PC-3 (cell line): ENCODE measurements at regions not wholly inside any gene's neighbourhood (a gene's known extent, or its start where the extent isn't known, plus 50 kb on each side); places are given as distances from the start of the nearest gene placed in this dataset.

Experiments
- ATAC-seq: fragments of 200-7000 bp; cut with Tn5 transposase; 2 replicates; pipeline ENCODE4 v1.9.1; 2020; ENCODE audit warnings: mild to moderate bottlenecking, moderate library complexity
- BruUV-seq: library from RNA; stranded (reverse); fragments of 400-500 nt; replicated peaks from 2 replicates; lab custom pipeline; 2021; lab: Mats Ljungman, UMichigan
- CTCF ChIA-PET: fragments of 300-600 bp; sonication (Branson Sonifier 250); formaldehyde crosslinking; loops from one replicate; lab custom pipeline; 2022; ENCODE audit warnings: antibody characterized with exemption; lab: Charles Lee
- POLR2A ChIA-PET: fragments of 300-600 bp; sonication (Branson Sonifier 250); formaldehyde crosslinking; loops from one replicate; lab custom pipeline; 2022; ENCODE audit warnings: antibody characterized with exemption; ENCODE audit not compliant: unreplicated experiment; lab: Charles Lee
- DNase-seq: peaks from one replicate; pipeline ENCODE4 v3.0.0-alpha.2; 2015
- H2AFZ ChIP-seq: fragments of 300-600 bp; sonication (generic); 2 replicates; pipeline ENCODE4 v1.6.0; 2016; ENCODE audit warnings: antibody characterized with exemption, low read length
- H3F3A ChIP-seq: fragments of 300-600 bp; sonication (generic); one replicate; pipeline ENCODE4 v1.6.0; 2017; ENCODE audit warnings: antibody characterized with exemption, low read length, control low read depth, mild to moderate bottlenecking; ENCODE audit not compliant: unreplicated experiment
- H3K27ac ChIP-seq: fragments of 300-600 bp; sonication (generic); 2 replicates; pipeline ENCODE4 v1.5.1; 2016; ENCODE audit warnings: mild to moderate bottlenecking, low read length
- H3K27me3 ChIP-seq: fragments of 300-600 bp; sonication (generic); 2 replicates; pipeline ENCODE4 v1.6.1; 2016; ENCODE audit warnings: low read length, mixed read lengths
- H3K36me3 ChIP-seq: fragments of 300-600 bp; sonication (generic); 2 replicates; pipeline ENCODE4 v1.6.1; 2016; ENCODE audit warnings: low read depth, mixed run types, low read length, mixed read lengths
- H3K4me1 ChIP-seq: fragments of 300-600 bp; sonication (generic); 2 replicates; pipeline ENCODE4 v1.5.1; 2016; ENCODE audit warnings: low read length; ENCODE audit not compliant: insufficient read depth
- H3K4me2 ChIP-seq: fragments of 300-600 bp; sonication (generic); 2 replicates; pipeline ENCODE4 v1.6.0; 2016; ENCODE audit warnings: low read length
- H3K4me3 ChIP-seq: fragments of 300-600 bp; sonication (generic); 2 replicates; pipeline ENCODE4 v1.5.1; 2016; ENCODE audit warnings: mild to moderate bottlenecking, low read length, mixed read lengths
- H3K79me2 ChIP-seq: fragments of 300-600 bp; sonication (generic); 2 replicates; pipeline ENCODE4 v1.6.1; 2017; ENCODE audit warnings: low read length, mixed read lengths
- H3K9ac ChIP-seq: fragments of 300-600 bp; sonication (generic); 2 replicates; pipeline ENCODE4 v1.6.0; 2016; ENCODE audit warnings: mild to moderate bottlenecking, low read length
- H3K9me2 ChIP-seq: fragments of 300-600 bp; sonication (generic); replicated peaks from 2 replicates; pipeline ENCODE4 v1.6.1; 2016; ENCODE audit warnings: mixed run types, low read length, mixed read lengths
- H3K9me3 ChIP-seq: fragments of 300-600 bp; sonication (generic); 2 replicates; pipeline ENCODE4 v1.6.1; 2016; ENCODE audit warnings: low read length, mixed read lengths
- H4K20me1 ChIP-seq: fragments of 300-600 bp; sonication (generic); 2 replicates; pipeline ENCODE4 v1.6.1; 2016; ENCODE audit warnings: low read length, mixed read lengths
- EZH2 ChIP-seq: fragments of 300-600 bp; sonication (generic); IDR thresholded peaks from one replicate; pipeline ENCODE4 v1.6.1; 2017; ENCODE audit warnings: antibody characterized with exemption, mild to moderate bottlenecking, low read length; ENCODE audit not compliant: unreplicated experiment
- EZH2phosphoT487 ChIP-seq: fragments of 300-600 bp; sonication (generic); IDR thresholded peaks from 2 replicates; pipeline ENCODE4 v1.6.1; 2018; ENCODE audit warnings: mild to moderate bottlenecking, antibody characterized with exemption, low read length, borderline replicate concordance
- intact Hi-C: fragments of 100-400 bp; cut with micrococcal nuclease; formaldehyde crosslinking; loops from 2 replicates; pipeline ENCODE4 v1.9.0; 2023
- TF ChIP-seq, protein P1 (sequence below): fragments of 300-600 bp; sonication (generic); conservative IDR thresholded peaks from 2 replicates; pipeline ENCODE4 v1.5.1; 2017; ENCODE audit warnings: antibody characterized with exemption, low read depth, mild to moderate bottlenecking, low read length

DNA sequence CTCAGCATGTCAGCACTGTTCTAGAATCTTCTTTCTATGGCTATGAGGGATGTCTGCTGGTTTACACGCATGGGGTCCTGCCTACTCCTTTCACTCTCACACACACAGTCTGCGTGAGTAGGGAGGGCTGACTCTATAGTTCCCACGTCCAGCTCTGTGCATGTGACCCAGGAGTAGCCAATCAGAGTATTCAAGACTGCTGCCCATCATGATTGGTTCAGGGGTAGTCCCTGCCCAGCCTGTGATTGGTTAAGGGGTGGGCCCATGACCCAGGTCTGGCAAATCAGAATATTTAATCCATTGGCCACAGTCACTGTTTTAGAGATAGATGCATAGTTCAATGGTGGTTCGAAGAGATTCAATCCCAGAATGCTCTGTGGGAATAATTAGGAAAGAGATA is 151.3 kb upstream of the IRX3 start:
- DNase-seq (no peak), ATAC-seq (no peak)
- intact Hi-C loops: no loop called here
- Histone ChIP-seq H2AFZ (no peak overlapping the region), H3K79me2 (no peaks in the 10 kb centered on the region), H3K9ac (no peak overlapping the region), H3K4me1 (no peaks in the 10 kb centered on the region), H3K9me2 (no peaks in the 10 kb centered on the region), H3K27me3 (no peaks in the 10 kb centered on the region), H3F3A (no peaks in the 10 kb centered on the region), H4K20me1 (no peaks in the 10 kb centered on the region), H3K9me3 (no peaks in the 10 kb centered on the region), H3K4me3 (no peak overlapping the region), H3K27ac (no peak overlapping the region), H3K4me2 (no peak overlapping the region), H3K36me3 (no peaks in the 10 kb centered on the region)
- CTCF ChIA-PET: no interaction called here
- no TSS peak for BruUV-seq
- TF ChIP-seq, protein P1, sequence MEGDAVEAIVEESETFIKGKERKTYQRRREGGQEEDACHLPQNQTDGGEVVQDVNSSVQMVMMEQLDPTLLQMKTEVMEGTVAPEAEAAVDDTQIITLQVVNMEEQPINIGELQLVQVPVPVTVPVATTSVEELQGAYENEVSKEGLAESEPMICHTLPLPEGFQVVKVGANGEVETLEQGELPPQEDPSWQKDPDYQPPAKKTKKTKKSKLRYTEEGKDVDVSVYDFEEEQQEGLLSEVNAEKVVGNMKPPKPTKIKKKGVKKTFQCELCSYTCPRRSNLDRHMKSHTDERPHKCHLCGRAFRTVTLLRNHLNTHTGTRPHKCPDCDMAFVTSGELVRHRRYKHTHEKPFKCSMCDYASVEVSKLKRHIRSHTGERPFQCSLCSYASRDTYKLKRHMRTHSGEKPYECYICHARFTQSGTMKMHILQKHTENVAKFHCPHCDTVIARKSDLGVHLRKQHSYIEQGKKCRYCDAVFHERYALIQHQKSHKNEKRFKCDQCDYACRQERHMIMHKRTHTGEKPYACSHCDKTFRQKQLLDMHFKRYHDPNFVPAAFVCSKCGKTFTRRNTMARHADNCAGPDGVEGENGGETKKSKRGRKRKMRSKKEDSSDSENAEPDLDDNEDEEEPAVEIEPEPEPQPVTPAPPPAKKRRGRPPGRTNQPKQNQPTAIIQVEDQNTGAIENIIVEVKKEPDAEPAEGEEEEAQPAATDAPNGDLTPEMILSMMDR: no peak
- TF ChIP-seq EZH2phosphoT487: no peak
- TF ChIP-seq EZH2: no peak
- POLR2A ChIA-PET: no interaction called here

DNA sequence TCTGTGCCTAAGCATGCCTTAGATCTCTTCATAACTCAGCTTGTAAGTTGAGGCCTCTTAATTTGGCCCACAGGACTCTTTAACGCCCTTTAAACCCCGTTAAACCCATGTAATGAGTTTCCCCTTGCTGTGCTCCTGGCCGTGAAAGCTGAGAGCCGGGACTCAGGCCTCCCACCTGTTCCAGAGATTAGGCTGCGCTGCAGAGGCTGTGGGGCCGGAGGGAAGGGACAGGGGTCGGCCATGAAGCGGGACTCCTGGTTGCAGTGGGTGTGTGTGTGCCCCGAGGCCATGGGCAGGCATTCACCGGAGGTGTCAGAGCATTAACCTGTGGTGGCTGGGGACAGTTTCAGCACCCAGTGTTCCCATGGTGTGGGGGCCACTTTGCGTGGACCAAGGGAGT is 150.8 kb upstream of the IRX3 start:
- no peaks in the 10 kb centered on the region for H3K36me3 ChIP-seq
- H2AFZ ChIP-seq: no peak overlapping the region
- H3K4me1 ChIP-seq: no peaks in the 10 kb centered on the region
- H3K4me2 ChIP-seq: no peak overlapping the region
- TF ChIP-seq EZH2phosphoT487: no peak
- TF ChIP-seq EZH2: no peak
- TF ChIP-seq, protein P1: no peak
- no peaks in the 10 kb centered on the region for H3K9me3 ChIP-seq
- ATAC-seq (no peak), DNase-seq (no peak)
- H3K27ac ChIP-seq: no peak overlapping the region
- POLR2A ChIA-PET: no interaction called here
- no peak overlapping the region for H3K4me3 ChIP-seq
- H3K79me2 ChIP-seq: no peaks in the 10 kb centered on the region
- intact Hi-C loops: no loop called here
- no peaks in the 10 kb centered on the region for H3F3A ChIP-seq
- CTCF ChIA-PET: no interaction called here
- H4K20me1 ChIP-seq: no peaks in the 10 kb centered on the region
- H3K27me3 ChIP-seq: no peaks in the 10 kb centered on the region
- no peaks in the 10 kb centered on the region for H3K9me2 ChIP-seq
- no TSS peak for BruUV-seq
- no peak overlapping the region for H3K9ac ChIP-seq

DNA sequence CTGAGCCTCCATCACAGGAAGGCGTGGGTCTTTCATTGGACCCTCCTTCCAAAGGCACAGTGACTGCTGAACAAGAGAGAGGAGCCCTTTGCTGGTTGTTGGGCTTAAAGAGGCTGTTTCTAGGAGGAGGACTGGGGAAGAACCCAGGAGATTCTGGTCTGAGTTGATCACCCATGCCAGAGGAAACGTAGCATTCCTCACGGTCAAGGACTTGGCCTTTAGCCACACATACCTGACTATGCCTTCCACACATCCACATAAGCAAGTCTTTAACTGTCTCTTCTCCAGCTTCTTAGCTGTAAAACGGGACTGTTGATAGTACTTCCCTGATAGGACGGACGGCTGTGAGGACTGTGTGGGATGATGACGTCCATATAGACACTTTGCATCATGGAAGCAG is 149.8 kb upstream of the IRX3 start:
- H3K4me2 ChIP-seq: no peak overlapping the region
- DNase-seq (no peak), ATAC-seq (no peak)
- H3F3A ChIP-seq: no peaks in the 10 kb centered on the region
- no peaks in the 10 kb centered on the region for H3K9me2 ChIP-seq
- ChIA-PET POLR2A (no interaction called here), CTCF (no interaction called here)
- H4K20me1 ChIP-seq: no peaks in the 10 kb centered on the region
- H3K79me2 ChIP-seq: no peaks in the 10 kb centered on the region
- no peak overlapping the region for H3K4me3 ChIP-seq
- H3K27ac ChIP-seq: no peak overlapping the region
- H3K36me3 ChIP-seq: no peaks in the 10 kb centered on the region
- no peaks in the 10 kb centered on the region for H3K4me1 ChIP-seq
- H2AFZ ChIP-seq: no peak overlapping the region
- TF ChIP-seq EZH2: no peak
- TF ChIP-seq EZH2phosphoT487: no peak
- TF ChIP-seq, protein P1: no peak
- no peak overlapping the region for H3K9ac ChIP-seq
- peaks cover 4% of the 10 kb centered on the region; the same call in 1 of the 2 replicates for H3K27me3 ChIP-seq
- intact Hi-C loops: no loop called here
- BruUV-seq: no TSS peak
- H3K9me3 ChIP-seq: no peaks in the 10 kb centered on the region
